Stimulated activated CD8-positive, alpha-beta memory T cell treated with anti-CD3 and anti-CD28 coated beads, Interleukin-2, amount 100 ng/mL, for 1 hour (primary cell): ENCODE measurements at regions not wholly inside any gene's neighbourhood (a gene's known extent, or its start where the extent isn't known, plus 50 kb on each side); places are given as distances from the start of the nearest gene placed in this dataset.

Source experiments
- DNase-seq, 2 donors: peaks; one replicate each; pipeline ENCODE4 v3.0.0-alpha.2; 2020; ENCODE audit warnings: low read depth in 2 of 2

- no peak for DNase-seq
Observed at GRCh38 chr2:18253686-18254197, 306.7 kb downstream of the RDH14 start.

- no peak for DNase-seq
Observed at GRCh38 chr2:18251486-18251885, 309.0 kb downstream of the RDH14 start.

GRCh38 chr2:18247282-18248110 lies 313.0 kb downstream of the RDH14 start:
- no peak for DNase-seq

GRCh38 chr2:18245375-18245774 lies 315.1 kb downstream of the RDH14 start:
- DNase-seq, result no peak

GRCh38 chr2:18244845-18245244 lies 315.6 kb downstream of the RDH14 start:
- no peak for DNase-seq

- DNase-seq, result no peak
Observed at GRCh38 chr2:18243816-18244215, 316.6 kb downstream of the RDH14 start.

- no peak for DNase-seq
Observed at GRCh38 chr2:18242716-18243115, 317.7 kb downstream of the RDH14 start.

- no peak for DNase-seq
Observed at GRCh38 chr2:18238209-18238608, 322.2 kb downstream of the RDH14 start.

GRCh38 chr2:18237298-18237697 lies 323.2 kb downstream of the RDH14 start:
- no peak for DNase-seq

- no peak for DNase-seq
Observed at GRCh38 chr2:18232731-18233438, 327.6 kb downstream of the RDH14 start.

GRCh38 chr2:18230668-18231067 lies 329.8 kb downstream of the RDH14 start:
- DNase-seq, result no peak

GRCh38 chr2:18219676-18220075 lies 340.8 kb downstream of the RDH14 start:
- no peak for DNase-seq

- DNase-seq, result no peak
Observed at GRCh38 chr2:18218160-18218933, 339.9 kb downstream of the KCNS3 start.

GRCh38 chr2:18214936-18215335 lies 336.5 kb downstream of the KCNS3 start:
- no peak for DNase-seq

GRCh38 chr2:18213986-18214385 lies 335.5 kb downstream of the KCNS3 start:
- no peak for DNase-seq

- no peak for DNase-seq
Observed at GRCh38 chr2:18209934-18210639, 331.6 kb downstream of the KCNS3 start.

GRCh38 chr2:18208956-18209355 lies 330.5 kb downstream of the KCNS3 start:
- DNase-seq, result no peak

GRCh38 chr2:18200771-18201170 lies 322.3 kb downstream of the KCNS3 start:
- no peak for DNase-seq

GRCh38 chr2:18198677-18199076 lies 320.2 kb downstream of the KCNS3 start:
- DNase-seq, result no peak

GRCh38 chr2:18194161-18194560 lies 315.7 kb downstream of the KCNS3 start:
- DNase-seq, result no peak

- no peak for DNase-seq
Observed at GRCh38 chr2:18186816-18187613, 308.5 kb downstream of the KCNS3 start.
